UCSD-AML1 (cell line): ENCODE measurements at regions not wholly inside any gene's neighbourhood (a gene's known extent, or its start where the extent isn't known, plus 50 kb on each side); places are given as distances from the start of the nearest gene placed in this dataset.

Experiments used
- DNase-seq: peaks from one replicate; lab custom pipeline; 2025; ENCODE audit not compliant: unreplicated experiment; lab: John Stamatoyannopoulos, UW

DNA sequence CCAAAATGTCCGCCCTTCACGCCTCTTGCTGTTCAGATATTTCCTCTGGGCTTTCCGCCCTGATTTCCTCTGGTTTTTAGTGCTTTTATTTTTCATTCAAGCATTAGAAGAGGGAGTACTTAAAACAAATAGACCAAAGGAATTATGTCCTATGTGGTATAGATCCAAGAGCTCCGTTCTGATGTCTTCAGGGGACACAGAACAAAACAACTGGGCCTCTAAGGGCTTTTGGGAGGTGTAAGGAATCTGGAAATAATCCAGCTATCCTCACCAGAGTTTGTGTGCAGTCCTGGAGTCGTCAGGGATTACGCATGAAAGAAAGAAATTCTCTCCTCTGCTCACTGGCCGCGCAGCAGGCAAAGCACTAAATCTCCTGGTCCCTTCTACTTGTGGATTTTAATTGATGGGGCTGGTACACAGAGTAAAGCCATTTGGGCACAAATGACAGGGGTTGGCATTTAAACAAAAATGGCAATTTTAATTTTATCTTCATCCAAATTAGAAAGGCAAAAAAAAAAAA is 999.2 kb downstream of the ADGRL3 start:
- DNase-seq, result no peak

DNA sequence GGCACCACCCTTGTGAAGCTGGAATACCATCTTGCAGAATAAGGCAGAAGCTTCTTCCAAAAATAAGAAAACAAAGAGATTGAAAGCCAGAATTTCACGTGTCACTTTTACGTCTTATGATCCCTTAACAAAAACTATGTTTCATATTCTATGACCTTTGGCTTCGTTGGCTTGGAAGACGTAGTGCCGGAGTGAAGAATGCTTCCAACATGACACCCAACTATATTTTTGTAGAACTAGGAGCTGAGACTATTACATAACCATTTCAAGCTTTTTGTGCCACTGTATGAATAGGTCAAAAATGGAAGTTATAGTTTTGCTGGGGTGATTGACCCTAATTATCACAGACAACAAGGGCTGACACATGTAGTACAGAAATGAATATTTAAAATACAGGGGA is 996.2 kb downstream of the ADGRL3 start:
- DNase-seq, result no peak

- DNase-seq, result no peak
Observed at GRCh38 chr4:62194342-62194741, 994.2 kb downstream of the ADGRL3 start.

DNA sequence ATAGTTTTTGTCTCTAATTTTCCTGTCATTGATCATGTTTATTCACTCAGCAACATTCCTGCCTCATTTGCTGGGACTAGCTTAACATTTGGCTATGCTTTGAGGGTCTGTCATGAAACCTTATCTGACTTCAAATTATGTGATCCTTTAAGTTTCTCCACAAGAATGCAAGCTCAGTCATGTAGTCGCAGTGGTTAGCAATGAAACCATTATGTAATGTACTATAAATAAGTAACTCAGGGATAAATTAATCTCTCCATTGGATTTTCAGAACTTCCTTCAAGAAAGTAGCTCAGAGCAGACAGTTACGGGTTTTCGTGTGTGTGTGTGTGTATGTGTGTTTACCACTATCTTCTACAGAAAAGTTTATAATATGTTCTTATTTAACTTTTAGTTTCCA is 993.6 kb downstream of the ADGRL3 start:
- DNase-seq, result no peak

- DNase-seq, result no peak
Observed at GRCh38 chr4:62191451-62192240, 991.5 kb downstream of the ADGRL3 start.

DNA sequence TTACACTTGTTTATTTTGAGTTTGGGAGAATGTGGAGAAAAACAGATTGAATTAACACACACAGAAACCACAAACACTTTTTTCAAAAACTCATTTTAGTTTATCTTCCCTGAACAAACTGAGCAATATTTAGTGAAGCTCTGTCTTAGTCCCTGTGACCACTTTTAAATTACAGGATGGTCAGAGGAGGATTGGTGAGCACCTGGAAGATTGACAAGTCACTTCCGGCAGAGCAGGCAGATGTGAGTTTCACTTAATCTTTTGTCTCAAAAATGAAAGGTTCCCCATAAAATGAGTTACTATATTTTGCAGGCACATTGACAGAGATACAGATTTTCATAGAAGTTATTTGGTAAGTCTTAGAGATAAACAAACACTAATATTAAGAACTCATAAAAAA is 970.1 kb downstream of the ADGRL3 start:
- no peak for DNase-seq

DNA sequence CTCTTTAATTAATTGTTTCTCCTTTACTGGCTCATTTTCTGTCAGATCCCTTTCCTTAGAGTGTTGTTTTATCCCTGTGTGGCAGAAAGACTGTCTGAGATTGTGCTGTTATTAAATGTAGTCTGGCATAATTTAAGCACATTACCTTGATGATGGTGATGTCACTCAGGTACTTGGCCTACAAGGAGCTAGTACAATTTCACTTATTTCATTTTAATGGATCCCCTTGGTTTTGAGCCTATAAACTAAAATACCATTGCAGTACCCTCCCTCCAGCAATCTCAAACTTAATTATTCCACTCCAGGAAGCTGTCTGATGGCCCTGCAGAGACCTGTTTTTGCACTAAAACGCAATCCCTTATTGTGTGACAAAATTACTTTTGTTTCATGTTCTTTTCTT is 968.6 kb downstream of the ADGRL3 start:
- DNase-seq, result no peak

GRCh38 chr4:62162606-62163005 is 962.5 kb downstream of the ADGRL3 start:
- DNase-seq, result no peak

- no peak for DNase-seq
Observed at GRCh38 chr4:62161446-62161845, 961.3 kb downstream of the ADGRL3 start.

DNA sequence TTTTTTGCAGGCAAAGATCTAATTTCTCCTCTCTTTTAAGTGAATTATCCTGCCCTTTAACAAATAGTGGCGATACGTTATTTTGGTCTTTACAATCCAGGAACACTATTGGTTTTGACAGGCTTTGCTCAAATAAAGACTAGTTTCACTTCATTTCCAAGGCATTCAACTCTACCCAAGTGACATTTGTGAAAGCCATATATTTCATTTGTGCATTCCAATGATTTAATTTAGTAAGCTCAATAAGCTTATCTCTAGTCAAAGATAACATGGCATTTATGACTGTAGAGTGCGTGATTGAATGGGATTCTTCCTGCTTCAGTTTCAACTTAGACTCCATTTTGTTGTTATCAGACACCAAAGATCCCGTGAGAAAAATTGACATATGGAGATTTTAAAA is 959.8 kb downstream of the ADGRL3 start:
- DNase-seq, result no peak

DNA sequence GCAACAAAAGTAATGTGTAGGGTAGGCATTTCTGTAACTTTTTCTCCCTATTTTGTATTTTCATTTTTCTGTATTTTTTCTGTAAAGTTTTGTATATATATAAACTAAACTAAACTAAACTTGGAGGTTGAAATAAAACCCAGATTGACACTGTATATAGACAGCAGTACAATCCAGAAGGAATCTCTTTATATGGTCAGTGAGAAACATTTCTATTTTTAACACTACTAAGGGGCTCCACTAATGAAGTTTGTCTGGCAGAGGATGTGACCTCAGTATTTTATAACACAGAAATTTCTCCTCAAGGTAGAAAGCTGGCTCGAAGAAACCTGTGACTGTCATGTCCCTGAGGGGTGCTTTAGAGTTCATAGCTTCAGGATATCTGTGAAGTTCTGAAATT is 959.2 kb downstream of the ADGRL3 start:
- no peak for DNase-seq

- DNase-seq, result no peak
Observed at GRCh38 chr4:62156205-62156604, 956.1 kb downstream of the ADGRL3 start.

DNA sequence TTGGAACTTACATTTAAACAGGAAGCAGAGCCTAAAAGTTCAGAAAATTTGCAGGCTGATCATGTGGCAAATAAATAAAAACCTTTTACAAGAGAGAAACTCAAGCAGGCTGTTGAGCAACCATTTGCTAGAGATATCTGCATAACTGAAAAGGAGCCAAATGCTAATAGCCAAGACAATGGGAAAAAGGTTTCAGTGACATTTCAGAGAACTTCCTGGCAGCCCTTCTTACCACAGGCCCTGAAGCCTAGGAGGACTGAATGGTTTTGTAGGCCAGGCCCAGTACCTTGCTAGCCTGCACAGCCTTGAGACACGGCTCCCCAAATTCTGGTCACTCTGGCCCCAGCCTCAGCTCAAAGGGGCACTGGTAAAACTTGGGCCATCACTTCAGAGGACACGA is 945.1 kb downstream of the ADGRL3 start:
- no peak for DNase-seq

DNA sequence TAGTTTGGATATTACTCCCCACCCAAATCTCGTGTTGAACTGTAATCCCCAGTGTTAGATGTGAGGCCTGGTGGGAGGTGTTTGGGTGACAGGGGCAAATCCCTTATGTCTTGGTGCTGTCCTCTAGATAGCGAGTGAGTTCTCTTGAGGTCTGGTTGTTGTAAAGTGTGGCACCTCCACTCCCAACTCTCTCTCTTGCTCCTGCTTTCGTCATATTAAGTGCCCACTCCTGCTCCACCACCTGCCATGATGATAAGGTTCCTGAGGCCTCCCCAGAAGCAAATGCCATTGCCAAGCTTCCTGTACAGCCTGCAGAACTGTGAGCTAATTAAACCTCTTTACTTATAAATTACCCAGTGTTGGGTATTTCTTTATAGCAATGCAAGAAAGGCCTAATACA is 944.3 kb downstream of the ADGRL3 start:
- no peak for DNase-seq

- DNase-seq, result no peak
Observed at GRCh38 chr4:62135565-62136156, 935.5 kb downstream of the ADGRL3 start.

- DNase-seq, result peak; percentile 1
Observed at GRCh38 chr4:62133977-62134376, 933.9 kb downstream of the ADGRL3 start.

DNA sequence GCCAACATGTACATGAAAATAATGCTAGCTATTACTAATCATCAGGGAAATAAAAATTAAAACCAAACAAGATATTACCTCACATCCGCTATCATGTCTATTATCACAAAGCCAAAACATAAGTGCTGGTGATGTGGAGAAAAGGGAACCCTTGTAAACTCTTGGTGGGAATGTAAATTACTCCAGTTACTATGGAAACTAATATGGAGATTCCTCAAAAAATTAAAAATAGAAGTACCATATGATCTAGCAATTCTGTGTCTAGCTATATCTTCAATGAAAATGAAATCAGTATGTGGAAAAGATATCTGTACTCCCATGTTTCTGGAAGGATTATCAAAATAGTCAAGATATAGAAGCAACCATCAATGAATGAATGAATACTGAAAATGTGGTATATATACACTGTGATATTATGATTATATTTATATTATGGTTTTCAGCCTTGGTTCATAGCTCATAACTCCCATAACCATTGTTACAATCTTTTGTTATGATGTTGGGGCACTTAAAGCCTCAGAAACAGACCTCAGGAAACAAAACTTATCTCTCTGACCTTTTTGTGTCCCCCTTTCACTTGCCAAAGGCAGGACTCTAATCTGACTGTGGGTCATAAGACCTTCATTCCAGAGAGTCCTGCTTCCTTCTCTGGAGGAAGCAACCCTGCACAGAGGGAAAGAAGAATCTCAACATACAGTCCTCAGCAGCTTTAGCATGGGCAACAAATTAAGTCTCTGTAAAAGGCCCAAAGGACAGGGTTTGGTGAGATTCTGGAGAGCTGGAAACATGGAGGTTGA is 933.2 kb downstream of the ADGRL3 start:
- DNase-seq, result no peak

GRCh38 chr4:62131049-62131448 is 930.9 kb downstream of the ADGRL3 start:
- DNase-seq, result no peak

- peak; percentile 2 for DNase-seq
Observed at GRCh38 chr4:62130637-62131036, 930.5 kb downstream of the ADGRL3 start.

DNA sequence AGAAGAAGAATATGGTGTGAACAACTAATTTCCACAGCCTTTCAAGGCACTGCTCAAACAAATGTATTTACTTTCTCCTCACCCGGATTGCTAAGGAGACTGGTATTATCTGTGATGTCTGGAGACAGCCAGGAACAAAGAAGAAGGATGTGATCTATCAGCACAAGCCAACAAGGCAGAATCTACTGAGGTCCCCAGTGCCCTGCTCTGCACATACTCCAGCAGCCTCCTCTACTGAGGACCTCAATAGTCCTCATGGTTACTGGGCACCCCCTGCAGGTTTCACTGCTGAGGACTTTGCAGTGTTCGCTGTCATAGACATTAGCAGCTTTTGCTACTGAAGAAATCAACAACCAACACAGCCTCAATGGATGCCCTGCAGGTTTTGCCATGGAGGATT is 930.1 kb downstream of the ADGRL3 start:
- DNase-seq, result no peak
